GM18511 (cell line): ENCODE measurements at regions not wholly inside any gene's neighbourhood (a gene's known extent, or its start where the extent isn't known, plus 50 kb on each side); places are given as distances from the start of the nearest gene placed in this dataset.

Experiments used
- ATAC-seq: cut with Tn5 transposase; IDR thresholded peaks from one replicate; pipeline ENCODE4 v1.9.1; 2021; ENCODE audit warnings: mild to moderate bottlenecking, moderate library complexity; ENCODE audit not compliant: unreplicated experiment

GRCh38 chr2:75772908-75773630 is 62.4 kb upstream of the GCFC2 start:
- ATAC-seq = no peak

DNA sequence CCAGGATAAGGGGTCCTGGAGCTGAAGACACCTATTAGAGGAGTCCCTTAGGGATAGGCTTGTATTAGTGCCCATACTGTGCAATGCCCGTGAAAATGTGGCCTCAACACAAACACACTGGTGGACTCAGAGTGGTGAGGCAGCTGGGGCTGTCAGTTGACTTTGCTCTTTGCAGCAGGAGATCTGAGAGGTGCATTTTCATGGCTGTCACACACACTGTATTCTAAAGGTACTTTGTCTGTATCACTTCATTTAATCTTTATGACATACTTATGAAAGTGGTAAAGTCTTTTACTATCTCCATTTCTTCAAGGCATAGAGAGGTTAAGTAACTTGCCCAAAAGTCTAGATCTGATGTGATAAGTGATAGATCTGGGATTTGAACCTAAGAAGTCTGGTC is 55.1 kb upstream of the GCFC2 start:
- ATAC-seq = no peak

- ATAC-seq = no peak
Measured at GRCh38 chr2:75764611-75765010, 53.9 kb upstream of the GCFC2 start.
